ENCODE measurements at regions not wholly inside any gene's neighbourhood (a gene's known extent, or its start where the extent isn't known, plus 50 kb on each side); places are given as distances from the start of the nearest gene placed in this dataset.
"Not testable (repeated sequence)": the region's sequence is repeated elsewhere in the genome, so short reads cannot be mapped to it uniquely, and the experiment has no call there.

DNA sequence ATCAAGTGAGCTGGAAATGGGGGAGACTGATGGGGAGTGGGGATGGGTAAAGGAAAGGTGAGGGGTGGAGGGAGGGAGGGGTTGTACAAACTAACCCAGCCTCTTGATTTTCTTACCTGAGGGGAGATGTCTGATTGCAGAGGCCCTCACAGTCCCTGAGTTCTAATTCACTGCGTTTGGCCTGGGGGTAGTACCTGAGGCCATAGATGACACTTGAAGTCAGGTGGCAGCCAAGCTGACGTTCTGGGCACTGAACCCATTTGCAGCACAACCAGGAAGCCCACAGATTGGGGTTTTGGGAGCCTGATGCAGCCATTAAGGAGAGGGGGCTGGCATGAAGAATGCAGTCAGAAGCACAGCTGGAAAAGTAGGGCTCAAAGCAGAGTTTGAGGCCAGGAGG is 153.8 kb upstream of the DTNBP1 start:
- ChIA-PET POLR2A (ENCODE audit: unreplicated experiment) (no interaction called here), CTCF (no interaction called here)
- Histone ChIP-seq H4K20me1 (ENCODE audit: low read length) (no peaks in the 10 kb centered on the region), H3K4me1 (ENCODE audit: insufficient read depth, low read length) (no peaks in the 10 kb centered on the region), H3F3A (ENCODE audit: low read length, unreplicated experiment) (no peaks in the 10 kb centered on the region), H3K9ac (ENCODE audit: low read length) (no peak overlapping the region), H3K9me2 (replicated peaks; ENCODE audit: low read length) (no peaks in the 10 kb centered on the region), H3K27me3 (ENCODE audit: low read length) (peaks cover 46% of the 10 kb centered on the region), H3K79me2 (ENCODE audit: low read length) (no peaks in the 10 kb centered on the region), H3K4me2 (ENCODE audit: low read length) (no peak overlapping the region), H3K36me3 (ENCODE audit: low read depth, low read length) (no peaks in the 10 kb centered on the region), H3K4me3 (ENCODE audit: low read length) (no peak overlapping the region), H3K27ac (ENCODE audit: low read length) (no peak overlapping the region), H3K9me3 (ENCODE audit: low read length) (no peaks in the 10 kb centered on the region), H2AFZ (ENCODE audit: low read length) (no peak overlapping the region)
- BruUV-seq (replicated peaks) = no TSS peak
- no peak for DNase-seq
- TF ChIP-seq EZH2 (IDR thresholded peaks at IDR 0.05; ENCODE audit: low read length, unreplicated experiment) (no peak), EZH2phosphoT487 (IDR thresholded peaks at IDR 0.05; ENCODE audit: borderline replicate concordance, low read length) (no peak)
- TF ChIP-seq, protein P1, sequence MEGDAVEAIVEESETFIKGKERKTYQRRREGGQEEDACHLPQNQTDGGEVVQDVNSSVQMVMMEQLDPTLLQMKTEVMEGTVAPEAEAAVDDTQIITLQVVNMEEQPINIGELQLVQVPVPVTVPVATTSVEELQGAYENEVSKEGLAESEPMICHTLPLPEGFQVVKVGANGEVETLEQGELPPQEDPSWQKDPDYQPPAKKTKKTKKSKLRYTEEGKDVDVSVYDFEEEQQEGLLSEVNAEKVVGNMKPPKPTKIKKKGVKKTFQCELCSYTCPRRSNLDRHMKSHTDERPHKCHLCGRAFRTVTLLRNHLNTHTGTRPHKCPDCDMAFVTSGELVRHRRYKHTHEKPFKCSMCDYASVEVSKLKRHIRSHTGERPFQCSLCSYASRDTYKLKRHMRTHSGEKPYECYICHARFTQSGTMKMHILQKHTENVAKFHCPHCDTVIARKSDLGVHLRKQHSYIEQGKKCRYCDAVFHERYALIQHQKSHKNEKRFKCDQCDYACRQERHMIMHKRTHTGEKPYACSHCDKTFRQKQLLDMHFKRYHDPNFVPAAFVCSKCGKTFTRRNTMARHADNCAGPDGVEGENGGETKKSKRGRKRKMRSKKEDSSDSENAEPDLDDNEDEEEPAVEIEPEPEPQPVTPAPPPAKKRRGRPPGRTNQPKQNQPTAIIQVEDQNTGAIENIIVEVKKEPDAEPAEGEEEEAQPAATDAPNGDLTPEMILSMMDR (conservative IDR thresholded peaks at IDR 0.05; ENCODE audit: low read depth, low read length) = no peak
- ATAC-seq = no peak
- intact Hi-C loops (cut with micrococcal nuclease) = no loop called here

- H3K9me3 ChIP-seq (ENCODE audit: low read length); H3K27ac ChIP-seq (ENCODE audit: low read length); H4K20me1 ChIP-seq (ENCODE audit: low read length); H3F3A ChIP-seq (ENCODE audit: low read length, unreplicated experiment); H3K36me3 ChIP-seq (ENCODE audit: low read depth, low read length); H3K9ac ChIP-seq (ENCODE audit: low read length); H3K79me2 ChIP-seq (ENCODE audit: low read length); H3K9me2 ChIP-seq (replicated peaks; ENCODE audit: low read length); BruUV-seq (replicated peaks); DNase-seq; intact Hi-C loops (cut with micrococcal nuclease); POLR2A ChIA-PET (ENCODE audit: unreplicated experiment); H3K4me1 ChIP-seq (ENCODE audit: insufficient read depth, low read length); H3K4me3 ChIP-seq (ENCODE audit: low read length); H2AFZ ChIP-seq (ENCODE audit: low read length); CTCF ChIA-PET; H3K4me2 ChIP-seq (ENCODE audit: low read length); ATAC-seq: not testable (repeated sequence)
- peaks cover 18% of the 10 kb centered on the region for H3K27me3 ChIP-seq (ENCODE audit: low read length)
Measured at GRCh38 chr6:15813698-15814097, 150.9 kb upstream of the DTNBP1 start.

DNA sequence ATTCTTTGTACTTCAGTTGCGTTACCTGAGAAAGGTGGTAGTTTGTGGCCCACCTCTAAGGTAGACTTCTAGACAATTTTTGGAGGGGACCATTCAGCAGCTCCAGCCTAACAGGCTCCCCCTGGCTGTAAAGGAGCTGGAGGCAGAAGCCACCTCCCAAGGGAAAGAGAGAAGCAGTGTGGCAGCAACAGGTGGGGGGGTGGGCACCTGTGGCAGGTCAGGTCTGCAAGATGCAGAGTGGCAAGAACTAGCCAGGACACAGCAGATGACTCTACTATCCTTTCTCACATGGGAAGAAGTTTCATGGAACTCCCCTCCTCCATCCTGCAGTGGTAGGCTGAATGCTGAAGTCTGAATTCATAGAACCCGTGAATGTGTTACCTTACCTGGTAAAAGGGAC is 148.3 kb upstream of the DTNBP1 start:
- no TSS peak for BruUV-seq (replicated peaks)
- H3K27me3 ChIP-seq (ENCODE audit: low read length) = peaks cover 7% of the 10 kb centered on the region; the same call in 1 of the 2 replicates
- no peak for ATAC-seq
- no peak for DNase-seq
- H3K9me2 ChIP-seq (replicated peaks; ENCODE audit: low read length) = no peaks in the 10 kb centered on the region
- H4K20me1 ChIP-seq (ENCODE audit: low read length) = no peaks in the 10 kb centered on the region
- no peak overlapping the region for H3K9ac ChIP-seq (ENCODE audit: low read length)
- no peaks in the 10 kb centered on the region for H3K4me1 ChIP-seq (ENCODE audit: insufficient read depth, low read length)
- no peaks in the 10 kb centered on the region for H3K79me2 ChIP-seq (ENCODE audit: low read length)
- CTCF ChIA-PET = interaction anchor here (0.6 kb wide), 1 partner anchor 358 kb away, joined by 13 read pairs; no protein-coding TSS in a partner anchor
- H3K36me3 ChIP-seq (ENCODE audit: low read depth, low read length) = no peaks in the 10 kb centered on the region
- no peaks in the 10 kb centered on the region for H3K9me3 ChIP-seq (ENCODE audit: low read length)
- intact Hi-C loops (cut with micrococcal nuclease) = no loop called here
- no peak overlapping the region for H2AFZ ChIP-seq (ENCODE audit: low read length)
- no peak for TF ChIP-seq EZH2 (IDR thresholded peaks at IDR 0.05; ENCODE audit: low read length, unreplicated experiment)
- TF ChIP-seq EZH2phosphoT487 (IDR thresholded peaks at IDR 0.05; ENCODE audit: borderline replicate concordance, low read length) = no peak
- TF ChIP-seq, protein P1 (conservative IDR thresholded peaks at IDR 0.05; ENCODE audit: low read depth, low read length) = 0 out of 2 replicates have a peak, but pooled peaks have one; percentile 18
- no peaks in the 10 kb centered on the region for H3F3A ChIP-seq (ENCODE audit: low read length, unreplicated experiment)
- H3K4me2 ChIP-seq (ENCODE audit: low read length) = no peak overlapping the region
- H3K27ac ChIP-seq (ENCODE audit: low read length) = no peak overlapping the region
- POLR2A ChIA-PET (ENCODE audit: unreplicated experiment) = no interaction called here
- H3K4me3 ChIP-seq (ENCODE audit: low read length) = no peak overlapping the region
